ENCODE measurements at regions not wholly inside any gene's neighbourhood (a gene's known extent, or its start where the extent isn't known, plus 50 kb on each side); places are given as distances from the start of the nearest gene placed in this dataset.
"Not testable (repeated sequence)": the region's sequence is repeated elsewhere in the genome, so short reads cannot be mapped to it uniquely, and the experiment has no call there.

DNA sequence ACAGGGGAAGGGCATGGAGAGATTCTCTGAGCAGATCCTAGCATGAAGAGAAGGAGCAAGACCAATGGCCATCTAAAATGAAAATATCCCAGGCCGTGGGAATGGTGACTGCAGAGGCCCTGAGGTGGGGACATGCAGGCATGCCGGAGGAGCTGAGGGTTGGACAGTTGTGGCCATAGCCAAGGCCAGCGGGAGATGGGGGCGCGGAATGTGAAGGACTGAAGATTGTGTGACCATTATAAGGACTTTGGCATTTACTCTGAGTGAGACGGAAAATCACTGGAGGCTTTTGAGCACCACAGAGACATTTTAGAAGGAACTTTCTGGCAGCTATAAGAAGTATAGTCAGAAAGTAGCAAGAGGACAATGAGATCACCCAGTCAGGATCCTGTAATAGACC, 341.1 kb downstream of the SFMBT2 start:
- no peak for DNase-seq (ENCODE audit: low read depth)

DNA sequence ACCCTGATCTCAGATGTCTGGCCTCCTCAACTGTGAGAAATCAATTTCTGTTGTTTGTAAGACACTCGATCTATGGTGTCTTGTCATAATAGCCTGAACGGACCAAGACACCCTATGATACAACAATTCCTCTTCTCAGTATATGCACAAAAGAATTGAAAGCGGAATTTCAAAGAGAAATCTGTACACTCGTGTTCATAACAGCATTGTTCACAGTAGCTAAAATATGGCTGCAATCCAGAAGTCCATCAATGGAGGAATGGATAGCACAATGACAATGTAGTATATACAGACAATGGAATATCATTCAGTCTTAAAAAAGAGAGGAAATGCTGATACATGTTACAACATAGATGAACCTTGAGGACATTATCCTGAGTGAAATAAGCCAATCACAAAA, 354.6 kb downstream of the SFMBT2 start:
- DNase-seq (ENCODE audit: low read depth) = no peak

DNA sequence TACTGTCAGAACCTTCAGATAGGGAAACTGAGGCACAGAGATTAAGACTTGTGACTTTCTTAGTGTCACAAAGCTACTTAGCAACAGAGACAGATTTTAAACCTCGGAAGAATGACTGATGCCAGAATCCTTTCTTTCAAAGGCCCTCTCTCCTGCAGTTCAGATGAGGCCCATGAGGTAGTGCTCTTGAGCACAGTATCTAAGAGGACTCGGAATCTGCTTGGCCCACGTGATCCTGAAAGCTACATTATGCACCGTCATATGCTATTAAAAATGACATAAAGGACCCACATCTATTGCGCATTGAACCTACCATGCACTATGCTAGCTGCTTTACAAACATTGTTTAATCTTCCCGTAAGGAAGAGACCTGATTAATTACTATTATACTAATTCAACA, 355.9 kb downstream of the SFMBT2 start:
- DNase-seq (ENCODE audit: low read depth) = no peak

DNA sequence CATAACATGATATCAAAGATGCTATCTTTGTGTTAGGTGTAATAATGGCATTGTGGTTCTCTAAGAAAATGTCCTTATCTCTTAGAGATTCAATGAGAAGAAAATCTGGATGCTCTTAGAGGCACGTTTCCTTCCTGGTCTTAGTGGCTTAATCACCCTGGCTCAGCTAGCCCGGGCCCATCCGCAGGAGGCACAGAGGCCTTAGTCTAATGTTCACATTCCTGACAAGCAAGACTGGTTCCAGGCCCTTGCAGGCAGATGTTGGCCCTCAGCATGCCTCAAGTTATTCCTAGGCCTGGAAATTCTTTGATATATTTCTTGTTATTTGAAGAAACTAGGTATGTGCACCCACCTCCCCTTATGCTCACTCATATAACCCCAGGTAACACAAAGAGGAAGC, 357.6 kb downstream of the SFMBT2 start:
- DNase-seq (ENCODE audit: low read depth) = no peak

DNA sequence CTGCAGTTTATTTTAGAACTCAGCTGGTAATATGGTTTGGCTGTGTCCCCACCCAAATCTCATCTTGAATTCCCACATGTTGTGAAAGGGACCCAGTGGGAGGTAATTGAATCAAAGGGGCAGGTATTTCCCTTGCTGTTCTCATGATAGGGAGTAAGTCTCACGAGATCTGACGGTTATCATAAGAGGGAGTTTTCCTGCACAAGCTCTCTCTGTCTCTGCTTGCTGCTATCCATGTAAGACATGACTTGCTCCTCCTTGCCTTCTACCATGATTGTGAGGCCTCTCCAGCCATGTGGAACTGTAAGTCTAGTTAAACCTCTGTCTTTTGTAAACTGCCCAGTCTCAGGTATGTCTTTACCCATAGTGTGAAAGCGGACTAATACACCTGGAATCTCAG, 360.8 kb downstream of the SFMBT2 start:
- DNase-seq (ENCODE audit: low read depth) = not testable (repeated sequence)

DNA sequence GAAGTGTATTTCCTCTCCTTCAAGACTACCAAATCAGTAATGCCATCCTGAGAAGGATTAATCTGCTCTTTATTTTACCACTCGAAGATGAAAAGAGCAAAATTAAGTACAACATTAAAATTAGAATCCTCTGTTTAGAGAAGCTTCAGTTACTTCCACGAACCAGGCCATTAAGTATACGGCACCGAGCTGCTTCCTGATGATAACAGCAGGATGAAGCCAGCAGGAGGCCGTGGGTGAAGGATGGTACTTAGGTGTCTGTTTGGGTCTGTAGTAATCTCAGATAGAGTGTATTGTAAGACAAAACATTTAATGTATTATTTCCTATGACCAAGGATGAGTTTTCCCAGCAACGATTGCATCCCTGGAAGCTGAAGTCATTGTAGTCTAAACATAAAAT, 362.8 kb downstream of the SFMBT2 start:
- no peak for DNase-seq (ENCODE audit: low read depth)

DNA sequence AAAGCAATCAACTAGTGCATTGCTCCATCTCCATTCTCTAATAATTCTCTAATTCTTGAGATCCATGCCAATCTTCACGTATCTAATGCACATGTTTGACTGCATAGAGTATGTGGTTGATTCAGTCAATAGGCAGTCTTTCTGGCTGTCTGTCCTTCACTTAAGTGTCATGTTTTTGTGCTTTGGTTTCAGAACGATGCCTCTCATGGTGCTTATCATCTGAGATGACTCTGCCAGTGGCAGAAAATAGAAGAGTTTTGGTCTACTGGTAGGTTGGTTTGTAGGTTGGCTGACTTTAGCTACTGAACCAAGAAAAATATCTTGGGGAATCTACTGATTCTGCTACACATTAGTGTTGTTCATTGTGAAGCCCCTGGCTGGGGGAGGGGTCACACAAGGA, 364.2 kb downstream of the SFMBT2 start:
- DNase-seq (ENCODE audit: low read depth) = no peak

DNA sequence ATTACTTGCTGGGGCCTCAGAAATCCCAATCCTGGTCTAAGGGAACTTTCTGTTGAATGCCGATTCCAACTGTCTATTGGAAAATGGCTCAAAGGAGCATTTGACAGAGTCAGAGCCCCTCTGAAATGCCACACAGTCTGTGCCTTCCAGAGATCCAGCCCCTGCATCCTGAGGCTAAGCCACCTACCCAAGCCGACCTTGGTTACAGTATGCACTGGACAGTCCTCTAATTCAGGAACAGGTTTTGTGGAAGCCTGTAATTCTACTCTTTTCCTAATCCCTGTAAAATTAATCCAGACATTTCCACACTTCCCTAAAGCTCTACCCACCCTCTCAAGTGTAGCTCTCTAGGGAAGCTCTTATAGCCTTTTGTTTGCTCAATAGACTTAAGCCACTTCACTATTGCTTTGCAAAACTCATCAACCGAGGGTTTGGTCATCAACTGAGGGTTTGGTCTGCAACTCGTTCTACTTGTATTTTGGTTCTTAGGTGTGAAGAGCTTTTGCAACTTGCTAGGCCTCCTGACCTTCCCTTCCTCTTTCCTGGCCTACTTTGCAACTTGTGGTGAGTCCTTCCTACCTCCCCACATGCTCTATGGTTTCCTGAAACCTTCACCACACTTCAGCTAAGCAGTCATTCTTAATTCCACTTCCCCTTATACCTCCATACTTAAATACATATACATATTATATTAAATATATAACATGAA, 364.8 kb downstream of the SFMBT2 start:
- no peak for DNase-seq (ENCODE audit: low read depth)

DNA sequence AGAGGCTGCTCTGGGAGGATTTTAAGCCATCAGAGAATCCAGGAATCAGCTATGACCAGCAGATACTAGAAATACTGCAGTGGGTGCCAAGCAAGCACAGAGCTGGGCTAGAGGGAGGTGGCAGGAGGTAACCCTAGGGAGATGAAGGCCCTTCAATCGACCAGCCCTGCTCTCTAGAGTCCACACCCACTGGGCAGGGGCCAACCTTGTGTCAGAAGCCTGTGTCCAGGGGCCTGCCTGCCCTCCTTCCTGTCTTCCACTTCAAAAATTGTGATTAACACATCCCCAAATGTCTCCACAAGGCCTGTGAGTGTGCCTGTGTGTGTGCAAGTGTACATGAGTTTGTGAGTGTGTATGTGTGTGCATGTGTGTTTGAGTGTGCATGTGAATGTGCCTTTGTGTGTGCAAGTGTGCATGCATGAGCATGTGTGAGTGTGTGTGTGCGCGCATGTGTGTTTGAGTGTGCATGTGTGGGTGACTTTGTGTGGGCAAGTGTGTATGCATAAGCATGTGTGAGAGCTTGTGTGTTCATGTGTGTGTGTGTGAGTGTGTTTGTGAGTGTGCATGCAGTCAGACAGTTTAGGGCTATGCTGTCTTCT, 367.7 kb downstream of the SFMBT2 start:
- no peak for DNase-seq (ENCODE audit: low read depth)

DNA sequence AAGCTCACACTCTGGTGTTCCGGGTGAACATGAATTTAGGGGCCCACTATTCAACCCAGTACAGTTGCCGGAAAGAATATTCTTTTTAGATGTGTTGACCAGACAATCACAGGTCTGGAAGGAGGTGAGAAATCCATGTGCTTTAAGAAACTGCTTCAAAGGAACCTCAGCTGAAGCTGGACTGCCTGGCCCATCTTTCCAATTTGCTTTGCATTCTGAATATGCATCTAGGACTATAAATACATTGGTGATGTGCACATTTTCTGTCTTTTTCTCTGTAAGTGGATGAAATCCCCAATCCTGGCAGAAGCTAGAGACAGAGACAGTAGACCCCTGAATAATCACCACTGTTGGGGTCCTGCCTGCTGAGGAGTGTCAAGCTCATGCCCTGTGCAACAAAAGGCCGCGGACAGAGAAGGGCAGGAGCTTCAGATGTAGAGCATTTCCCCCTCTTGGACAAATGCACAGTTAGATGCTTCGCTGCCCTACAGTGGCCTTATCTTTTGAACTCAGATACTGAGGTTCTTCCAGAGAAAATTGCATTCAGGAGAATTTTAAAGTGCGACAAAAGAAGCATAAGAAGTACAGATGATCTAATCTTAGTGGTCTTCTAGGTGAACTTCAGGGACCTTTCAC, 368.3 kb downstream of the SFMBT2 start:
- no peak for DNase-seq (ENCODE audit: low read depth)

DNA sequence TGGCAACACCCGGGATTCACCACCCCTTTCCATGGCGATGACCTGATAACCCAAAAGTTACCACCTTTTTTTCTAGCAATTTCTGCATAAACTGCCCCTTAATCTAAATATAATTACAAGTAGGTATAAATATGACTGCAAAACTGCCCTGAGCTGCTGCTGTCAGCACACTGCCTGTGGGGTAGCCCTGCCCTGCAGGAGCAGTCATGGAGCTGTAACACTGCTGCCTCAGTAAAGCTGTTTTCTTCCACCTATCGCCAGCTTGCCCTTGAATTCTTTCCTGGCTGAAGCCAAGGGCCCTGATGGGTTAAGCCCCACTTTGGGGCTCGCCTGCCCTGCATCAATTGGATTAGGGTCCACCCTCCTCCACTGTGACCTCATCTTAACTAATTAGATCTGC, 368.8 kb downstream of the SFMBT2 start:
- DNase-seq (ENCODE audit: low read depth) = no peak

DNA sequence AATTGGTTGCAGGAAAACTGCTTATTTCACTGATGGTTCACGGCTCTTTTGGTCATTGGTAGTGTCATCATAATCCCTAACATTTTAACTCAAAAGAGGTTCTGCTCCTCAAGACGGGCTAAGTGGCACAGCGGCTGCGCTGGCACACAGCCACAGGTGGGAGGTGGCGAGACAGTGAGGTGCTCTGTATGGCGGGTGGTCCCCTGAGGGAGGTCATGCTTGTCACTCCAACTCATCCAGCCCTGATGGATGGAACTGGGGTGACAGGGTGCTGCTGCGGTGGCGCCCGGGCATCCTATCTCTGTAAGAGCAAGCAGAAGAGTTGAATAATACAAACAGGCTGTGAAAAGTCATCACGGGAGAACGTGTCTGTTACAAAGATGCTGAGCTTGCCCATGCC, 370.2 kb downstream of the SFMBT2 start:
- no peak for DNase-seq (ENCODE audit: low read depth)

DNA sequence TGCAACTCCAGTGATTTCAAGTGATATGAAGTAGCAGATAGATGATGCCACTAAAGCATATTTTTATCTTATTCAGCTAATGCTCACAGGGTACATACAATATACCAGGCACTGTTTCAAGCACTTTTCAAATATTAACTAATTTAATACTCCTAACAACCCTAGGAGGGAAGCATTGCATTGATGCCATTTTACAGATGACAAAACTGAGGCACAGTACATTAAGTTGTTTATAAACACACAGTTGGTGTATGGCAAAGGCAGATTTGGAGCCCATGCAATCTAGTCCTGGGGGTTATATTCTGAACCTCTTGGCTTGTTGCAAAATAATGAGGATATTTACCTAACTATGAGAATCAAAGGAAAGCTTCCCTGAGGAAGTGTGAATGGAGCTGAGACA, 371.0 kb downstream of the SFMBT2 start:
- DNase-seq (ENCODE audit: low read depth) = no peak

DNA sequence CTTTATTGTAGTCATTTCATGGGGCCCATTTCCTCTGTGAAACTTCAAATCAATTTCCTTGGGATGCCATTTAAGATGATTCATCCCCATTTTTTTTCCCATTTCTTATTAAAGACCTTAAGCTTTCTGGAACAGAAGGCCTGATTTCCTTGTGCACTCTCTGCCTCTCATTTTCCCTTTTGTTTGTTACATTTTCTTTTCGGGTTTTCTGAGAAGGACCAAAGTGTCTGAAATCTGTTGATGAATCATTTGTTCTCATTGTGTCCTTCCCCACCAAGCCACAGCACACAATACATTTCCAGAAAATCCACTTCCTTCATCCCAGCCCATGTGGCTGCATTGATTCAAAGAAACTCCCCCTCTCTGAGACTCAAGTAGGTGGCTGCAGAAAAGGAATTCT, 372.4 kb downstream of the SFMBT2 start:
- no peak for DNase-seq (ENCODE audit: low read depth)

DNA sequence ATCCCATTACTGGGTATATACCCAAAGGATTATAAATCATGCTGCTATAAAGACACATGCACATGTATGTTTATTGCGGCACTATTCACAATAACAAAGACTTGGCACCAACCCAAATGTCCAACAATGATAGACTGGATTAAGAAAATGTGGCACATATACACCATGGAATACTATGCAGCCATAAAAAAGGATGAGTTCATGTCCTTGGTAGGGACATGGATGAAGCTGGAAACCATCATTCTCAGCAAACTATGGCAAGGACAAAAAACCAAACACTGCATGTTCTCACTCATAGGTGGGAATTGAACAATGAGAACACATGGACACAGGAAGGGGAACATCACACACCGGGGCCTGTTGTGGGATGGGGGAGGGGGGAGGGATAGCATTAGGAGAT, 373.4 kb downstream of the SFMBT2 start:
- not testable (repeated sequence) for DNase-seq (ENCODE audit: low read depth)

DNA sequence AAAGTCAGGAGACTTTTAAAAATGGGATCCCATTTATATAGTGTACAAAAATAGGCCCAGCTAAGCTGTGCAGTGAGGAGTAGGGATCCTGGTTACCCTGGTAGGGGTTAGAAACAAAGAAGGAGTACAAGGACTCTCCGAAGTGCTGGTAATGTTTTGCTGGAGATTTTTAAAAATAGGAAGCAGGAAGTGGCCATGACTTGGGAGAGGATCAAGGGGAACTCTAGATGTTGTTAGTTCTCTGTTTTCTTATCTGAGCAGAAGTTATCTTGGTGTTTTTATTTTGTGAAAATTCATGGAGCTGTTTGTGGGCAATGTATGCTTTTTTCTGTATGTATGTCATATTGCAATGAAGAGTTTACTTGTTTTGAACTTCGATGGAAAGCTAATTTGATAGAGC, 373.9 kb downstream of the SFMBT2 start:
- no peak for DNase-seq (ENCODE audit: low read depth)

DNA sequence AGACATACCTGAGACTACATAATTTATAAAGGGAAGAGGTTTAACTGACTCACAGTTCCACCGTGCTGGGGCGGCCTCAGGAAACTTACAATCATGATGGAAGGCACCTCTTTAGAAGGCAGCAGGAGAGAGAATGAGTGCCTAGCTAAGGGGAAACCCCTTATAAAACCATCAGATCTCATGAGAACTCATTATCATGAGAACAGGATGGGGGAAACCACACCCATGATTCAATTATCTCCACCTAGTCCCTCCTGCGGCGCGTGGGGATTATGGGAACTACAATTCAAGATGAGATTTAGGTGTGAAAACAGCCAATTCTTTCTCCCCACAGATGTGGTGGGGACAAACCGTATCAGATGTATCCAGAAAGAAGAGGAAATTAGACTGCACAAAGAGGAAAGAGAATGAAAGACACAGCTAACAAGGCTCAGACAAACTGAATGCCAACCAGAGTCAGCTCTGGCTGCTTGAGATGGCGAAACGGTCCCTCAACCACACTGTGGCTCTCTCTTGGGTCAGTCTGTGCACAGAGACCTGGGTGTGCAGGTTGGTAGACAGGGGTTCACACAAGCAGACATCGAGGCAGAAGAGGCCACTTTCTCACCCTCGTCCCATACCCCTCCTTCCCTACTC, 375.6 kb downstream of the SFMBT2 start:
- no peak for DNase-seq (ENCODE audit: low read depth)

DNA sequence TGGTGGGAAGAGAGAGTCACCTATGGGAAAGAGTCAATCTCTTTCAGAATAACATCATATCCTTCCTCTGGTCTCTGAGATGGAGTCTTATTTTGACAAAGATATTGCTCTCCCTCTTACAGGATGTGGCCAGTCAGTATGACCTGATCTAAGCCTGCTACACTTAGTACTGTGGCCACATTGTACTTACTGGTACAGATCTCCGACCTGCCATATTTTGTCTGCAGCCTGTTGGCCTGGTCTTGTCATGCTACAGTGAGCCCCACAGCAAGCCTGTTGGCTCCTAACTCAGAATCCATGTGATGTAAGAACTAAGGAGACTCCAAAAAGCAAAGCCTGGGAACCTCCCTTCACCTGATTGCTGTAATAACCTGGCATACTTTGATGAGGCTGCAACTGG, 377.8 kb downstream of the SFMBT2 start:
- DNase-seq (ENCODE audit: low read depth) = no peak

DNA sequence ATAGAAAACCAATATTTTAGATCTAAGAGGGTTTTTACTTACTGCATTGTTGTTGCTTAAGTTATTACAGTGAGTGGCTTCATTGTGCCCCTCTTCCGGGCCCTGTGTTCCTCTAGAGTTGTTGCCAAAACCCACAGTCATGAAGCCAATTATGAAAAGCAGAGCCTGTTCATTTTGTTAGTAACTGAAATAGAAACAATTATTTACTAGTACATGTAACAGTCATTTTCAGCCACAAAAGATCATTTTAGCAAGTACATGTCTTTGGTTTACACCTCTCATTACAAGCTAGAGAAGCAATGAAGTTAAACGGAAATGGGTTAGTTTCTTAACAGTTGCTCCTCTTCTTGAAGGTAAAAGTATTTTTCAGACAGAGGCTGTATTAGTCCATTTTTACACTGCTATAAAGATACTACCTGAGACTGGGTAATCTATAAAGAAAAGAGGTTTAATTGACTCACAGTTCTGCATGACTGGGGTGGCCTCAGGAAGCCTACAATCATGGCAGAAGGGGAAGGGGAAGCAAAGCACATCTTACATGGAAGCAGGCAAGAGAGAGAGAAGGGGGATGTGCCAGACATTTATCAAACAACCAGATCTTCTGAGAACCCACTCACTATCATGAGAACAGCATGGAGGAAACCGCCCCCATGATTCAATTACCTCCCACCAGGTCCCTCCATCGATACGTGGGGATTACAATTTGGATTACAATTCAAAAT, 380.5 kb downstream of the SFMBT2 start:
- DNase-seq (ENCODE audit: low read depth) = no peak

DNA sequence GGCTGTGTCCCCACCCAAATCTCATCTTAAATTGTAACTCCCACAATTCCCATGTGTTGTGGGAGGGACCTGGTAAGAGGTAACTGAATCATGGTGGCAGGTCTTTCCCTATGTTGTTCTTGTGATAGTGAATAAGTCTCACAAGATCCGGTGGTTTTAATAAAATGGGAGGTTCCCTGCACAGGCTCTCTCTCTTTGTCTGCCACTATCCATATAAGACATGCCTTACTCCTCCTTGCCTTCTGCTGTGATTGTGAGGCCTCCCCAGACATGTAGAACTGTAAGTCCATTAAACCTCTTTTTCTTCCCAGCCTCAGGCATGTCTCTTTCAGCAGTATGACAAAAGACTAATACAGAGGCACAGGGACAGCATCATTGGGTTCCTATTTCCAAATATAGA, 381.2 kb downstream of the SFMBT2 start:
- no peak for DNase-seq (ENCODE audit: low read depth)

DNA sequence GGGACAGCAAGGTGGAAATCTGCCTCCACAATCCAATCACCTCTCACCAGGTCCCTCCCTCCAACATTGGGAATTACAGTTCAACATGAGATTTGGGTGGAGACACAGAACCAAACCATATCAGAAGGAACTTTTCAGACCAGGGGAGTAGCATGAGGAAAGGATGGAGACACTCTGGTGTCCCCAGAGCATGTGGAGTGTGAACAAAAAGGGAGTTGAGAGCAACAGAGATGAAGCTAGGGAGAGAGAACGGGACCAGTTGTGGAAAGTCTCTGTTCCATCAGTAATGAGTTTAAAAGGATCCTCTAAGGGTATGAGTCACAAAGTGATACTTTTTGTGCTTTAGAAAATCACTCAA, 382.0 kb downstream of the SFMBT2 start:
- no peak for DNase-seq (ENCODE audit: low read depth)

DNA sequence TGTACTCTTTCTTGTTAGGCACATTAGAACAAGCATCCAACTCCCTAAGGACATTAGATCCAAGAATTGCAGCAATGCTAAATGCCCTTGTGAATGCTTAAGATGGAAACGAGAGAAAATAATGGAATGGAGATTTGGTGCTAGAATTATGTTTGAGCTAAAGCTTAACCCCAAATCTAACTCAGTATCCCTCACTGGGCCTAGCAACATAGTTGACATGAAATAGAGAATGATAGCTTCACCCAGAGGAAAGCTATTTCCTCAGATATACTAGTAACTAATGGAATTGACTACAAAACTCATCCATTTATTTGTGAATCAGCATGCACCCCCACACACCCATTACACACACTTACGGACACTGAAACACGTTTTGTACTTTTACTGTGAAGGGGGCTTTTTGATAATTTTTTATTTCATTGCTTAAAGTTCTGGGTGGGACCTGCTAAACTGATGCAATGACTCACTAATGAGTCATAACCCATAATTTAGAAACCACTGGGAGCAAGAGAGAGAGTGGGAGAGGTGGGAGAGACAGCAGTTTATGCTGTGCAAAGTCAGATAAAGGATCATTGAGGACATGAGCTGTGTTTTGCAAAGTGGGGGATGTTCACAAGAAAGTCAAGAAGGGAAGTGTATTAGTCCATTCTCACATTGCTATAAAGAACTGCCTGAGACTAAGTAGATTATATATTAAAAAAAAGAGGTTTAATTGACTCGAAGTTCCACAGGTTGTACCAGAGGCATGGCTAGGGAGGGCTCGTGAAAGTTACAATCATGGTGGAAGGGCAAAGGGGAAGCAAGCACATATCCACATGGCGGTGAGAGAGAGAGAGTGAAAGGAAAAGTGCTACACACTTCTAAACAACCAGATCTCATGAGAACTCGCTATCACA, 382.7 kb downstream of the SFMBT2 start:
- peak; percentile 1 for DNase-seq (ENCODE audit: low read depth)

All from iris pigment epithelial cell (primary cell).